ENCODE measurements at regions not wholly inside any gene's neighbourhood (a gene's known extent, or its start where the extent isn't known, plus 50 kb on each side); places are given as distances from the start of the nearest gene placed in this dataset.

DNA sequence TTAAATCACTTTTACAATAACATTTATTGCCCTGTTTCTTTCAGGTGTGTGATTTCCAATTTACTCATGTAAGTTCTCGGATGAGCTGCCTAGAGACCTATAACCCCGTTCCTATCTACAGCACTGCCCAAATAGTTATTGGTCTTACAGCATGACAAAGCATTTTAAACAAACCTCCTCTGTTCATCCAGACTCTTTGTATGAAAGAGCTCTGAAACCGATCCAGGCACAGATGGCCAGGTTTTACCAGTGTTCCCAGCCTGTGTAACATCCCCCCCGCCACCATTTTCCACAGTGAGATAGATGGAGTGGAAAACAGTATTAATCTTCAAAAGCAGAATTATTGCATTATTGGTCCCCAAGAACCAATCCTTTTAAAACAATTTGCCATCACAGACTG lies 59.0 kb upstream of the SPTSSB start:
- TF ChIP-seq, protein P1, sequence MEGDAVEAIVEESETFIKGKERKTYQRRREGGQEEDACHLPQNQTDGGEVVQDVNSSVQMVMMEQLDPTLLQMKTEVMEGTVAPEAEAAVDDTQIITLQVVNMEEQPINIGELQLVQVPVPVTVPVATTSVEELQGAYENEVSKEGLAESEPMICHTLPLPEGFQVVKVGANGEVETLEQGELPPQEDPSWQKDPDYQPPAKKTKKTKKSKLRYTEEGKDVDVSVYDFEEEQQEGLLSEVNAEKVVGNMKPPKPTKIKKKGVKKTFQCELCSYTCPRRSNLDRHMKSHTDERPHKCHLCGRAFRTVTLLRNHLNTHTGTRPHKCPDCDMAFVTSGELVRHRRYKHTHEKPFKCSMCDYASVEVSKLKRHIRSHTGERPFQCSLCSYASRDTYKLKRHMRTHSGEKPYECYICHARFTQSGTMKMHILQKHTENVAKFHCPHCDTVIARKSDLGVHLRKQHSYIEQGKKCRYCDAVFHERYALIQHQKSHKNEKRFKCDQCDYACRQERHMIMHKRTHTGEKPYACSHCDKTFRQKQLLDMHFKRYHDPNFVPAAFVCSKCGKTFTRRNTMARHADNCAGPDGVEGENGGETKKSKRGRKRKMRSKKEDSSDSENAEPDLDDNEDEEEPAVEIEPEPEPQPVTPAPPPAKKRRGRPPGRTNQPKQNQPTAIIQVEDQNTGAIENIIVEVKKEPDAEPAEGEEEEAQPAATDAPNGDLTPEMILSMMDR (IDR thresholded peaks at IDR 0.05), result no peak
- TF ChIP-seq POLR2A (IDR thresholded peaks at IDR 0.05), result no peak

All from lower leg skin (tissue), 3 donors.